SU-DHL-6 (cell line): ENCODE measurements at regions not wholly inside any gene's neighbourhood (a gene's known extent, or its start where the extent isn't known, plus 50 kb on each side); places are given as distances from the start of the nearest gene placed in this dataset.

Source experiments
- EZH2phosphoT487 ChIP-seq: fragments of 200-600 bp; sonication (generic), shearing (Covaris generic); conservative IDR thresholded peaks from 2 replicates; pipeline ENCODE4 v1.6.1; 2018; ENCODE audit warnings: mild to moderate bottlenecking, antibody characterized with exemption, low read length, moderate library complexity, mixed read lengths
- TF ChIP-seq, protein P1 (sequence below): fragments of 200-600 bp; sonication (generic); IDR thresholded peaks from one replicate; pipeline ENCODE4 v1.5.1; 2017; ENCODE audit warnings: antibody characterized with exemption, mild to moderate bottlenecking, low read length, moderate library complexity; ENCODE audit not compliant: insufficient read depth, poor library complexity, severe bottlenecking

DNA sequence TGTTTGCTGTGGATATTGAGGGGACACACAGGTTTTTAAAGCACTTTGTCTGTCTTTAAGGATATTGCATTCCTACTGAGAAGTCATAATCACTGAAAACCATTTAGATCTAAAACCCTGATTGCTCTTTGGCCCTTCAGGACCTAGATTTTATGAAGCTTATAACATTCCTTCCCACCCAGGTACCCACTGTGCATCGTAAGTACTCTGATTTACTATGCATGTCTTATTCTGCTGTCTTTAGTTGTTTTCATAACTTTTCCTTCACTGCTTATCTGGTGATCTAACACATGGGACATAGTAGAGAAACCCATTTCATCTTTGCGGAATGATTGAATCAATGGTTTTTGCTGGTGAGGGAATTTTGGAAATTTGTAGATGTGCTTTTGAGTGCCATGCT, 247.0 kb upstream of the RARB start:
- TF ChIP-seq, protein P1, sequence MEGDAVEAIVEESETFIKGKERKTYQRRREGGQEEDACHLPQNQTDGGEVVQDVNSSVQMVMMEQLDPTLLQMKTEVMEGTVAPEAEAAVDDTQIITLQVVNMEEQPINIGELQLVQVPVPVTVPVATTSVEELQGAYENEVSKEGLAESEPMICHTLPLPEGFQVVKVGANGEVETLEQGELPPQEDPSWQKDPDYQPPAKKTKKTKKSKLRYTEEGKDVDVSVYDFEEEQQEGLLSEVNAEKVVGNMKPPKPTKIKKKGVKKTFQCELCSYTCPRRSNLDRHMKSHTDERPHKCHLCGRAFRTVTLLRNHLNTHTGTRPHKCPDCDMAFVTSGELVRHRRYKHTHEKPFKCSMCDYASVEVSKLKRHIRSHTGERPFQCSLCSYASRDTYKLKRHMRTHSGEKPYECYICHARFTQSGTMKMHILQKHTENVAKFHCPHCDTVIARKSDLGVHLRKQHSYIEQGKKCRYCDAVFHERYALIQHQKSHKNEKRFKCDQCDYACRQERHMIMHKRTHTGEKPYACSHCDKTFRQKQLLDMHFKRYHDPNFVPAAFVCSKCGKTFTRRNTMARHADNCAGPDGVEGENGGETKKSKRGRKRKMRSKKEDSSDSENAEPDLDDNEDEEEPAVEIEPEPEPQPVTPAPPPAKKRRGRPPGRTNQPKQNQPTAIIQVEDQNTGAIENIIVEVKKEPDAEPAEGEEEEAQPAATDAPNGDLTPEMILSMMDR, result no peak
- TF ChIP-seq EZH2phosphoT487, result no peak
